ENCODE measurements at regions not wholly inside any gene's neighbourhood (a gene's known extent, or its start where the extent isn't known, plus 50 kb on each side); places are given as distances from the start of the nearest gene placed in this dataset.

DNA sequence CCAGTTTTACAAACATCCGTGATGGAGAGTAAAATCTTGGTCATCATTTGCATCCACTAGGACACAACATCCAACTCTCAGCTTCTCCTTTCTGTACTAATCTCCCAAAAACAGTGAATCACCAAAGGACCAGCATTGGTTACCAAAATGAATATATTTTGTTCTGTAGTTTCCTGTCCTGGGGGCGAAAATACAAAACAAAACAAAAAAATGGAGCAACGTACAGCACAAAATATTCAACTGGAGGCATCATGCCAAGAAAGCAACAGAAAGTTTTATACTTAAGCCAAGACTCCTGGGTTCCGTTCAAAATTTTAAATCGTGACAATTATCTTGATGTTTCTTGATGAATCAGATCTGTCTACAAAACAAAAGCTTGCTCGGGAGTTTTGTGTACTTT is 126.6 kb upstream of the CCDC28A start (continued):
- TF ChIP-seq JAZF1 (CRISPR knock-in tag; IDR thresholded peaks at IDR 0.05) (no peak), PRRX2 (CRISPR knock-in tag; IDR thresholded peaks at IDR 0.05) (no peak), NR2C2 (CRISPR knock-in tag; IDR thresholded peaks at IDR 0.05) (no peak), SOX15 (CRISPR knock-in tag; IDR thresholded peaks at IDR 0.05) (no peak)
- TF ChIP-seq, protein P1, sequence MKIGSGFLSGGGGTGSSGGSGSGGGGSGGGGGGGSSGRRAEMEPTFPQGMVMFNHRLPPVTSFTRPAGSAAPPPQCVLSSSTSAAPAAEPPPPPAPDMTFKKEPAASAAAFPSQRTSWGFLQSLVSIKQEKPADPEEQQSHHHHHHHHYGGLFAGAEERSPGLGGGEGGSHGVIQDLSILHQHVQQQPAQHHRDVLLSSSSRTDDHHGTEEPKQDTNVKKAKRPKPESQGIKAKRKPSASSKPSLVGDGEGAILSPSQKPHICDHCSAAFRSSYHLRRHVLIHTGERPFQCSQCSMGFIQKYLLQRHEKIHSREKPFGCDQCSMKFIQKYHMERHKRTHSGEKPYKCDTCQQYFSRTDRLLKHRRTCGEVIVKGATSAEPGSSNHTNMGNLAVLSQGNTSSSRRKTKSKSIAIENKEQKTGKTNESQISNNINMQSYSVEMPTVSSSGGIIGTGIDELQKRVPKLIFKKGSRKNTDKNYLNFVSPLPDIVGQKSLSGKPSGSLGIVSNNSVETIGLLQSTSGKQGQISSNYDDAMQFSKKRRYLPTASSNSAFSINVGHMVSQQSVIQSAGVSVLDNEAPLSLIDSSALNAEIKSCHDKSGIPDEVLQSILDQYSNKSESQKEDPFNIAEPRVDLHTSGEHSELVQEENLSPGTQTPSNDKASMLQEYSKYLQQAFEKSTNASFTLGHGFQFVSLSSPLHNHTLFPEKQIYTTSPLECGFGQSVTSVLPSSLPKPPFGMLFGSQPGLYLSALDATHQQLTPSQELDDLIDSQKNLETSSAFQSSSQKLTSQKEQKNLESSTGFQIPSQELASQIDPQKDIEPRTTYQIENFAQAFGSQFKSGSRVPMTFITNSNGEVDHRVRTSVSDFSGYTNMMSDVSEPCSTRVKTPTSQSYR (CRISPR knock-in tag; IDR thresholded peaks at IDR 0.05) = no peak
- TF ChIP-seq, protein P2, sequence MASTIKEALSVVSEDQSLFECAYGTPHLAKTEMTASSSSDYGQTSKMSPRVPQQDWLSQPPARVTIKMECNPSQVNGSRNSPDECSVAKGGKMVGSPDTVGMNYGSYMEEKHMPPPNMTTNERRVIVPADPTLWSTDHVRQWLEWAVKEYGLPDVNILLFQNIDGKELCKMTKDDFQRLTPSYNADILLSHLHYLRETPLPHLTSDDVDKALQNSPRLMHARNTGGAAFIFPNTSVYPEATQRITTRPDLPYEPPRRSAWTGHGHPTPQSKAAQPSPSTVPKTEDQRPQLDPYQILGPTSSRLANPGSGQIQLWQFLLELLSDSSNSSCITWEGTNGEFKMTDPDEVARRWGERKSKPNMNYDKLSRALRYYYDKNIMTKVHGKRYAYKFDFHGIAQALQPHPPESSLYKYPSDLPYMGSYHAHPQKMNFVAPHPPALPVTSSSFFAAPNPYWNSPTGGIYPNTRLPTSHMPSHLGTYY (CRISPR knock-in tag; IDR thresholded peaks at IDR 0.05) = no peak

DNA sequence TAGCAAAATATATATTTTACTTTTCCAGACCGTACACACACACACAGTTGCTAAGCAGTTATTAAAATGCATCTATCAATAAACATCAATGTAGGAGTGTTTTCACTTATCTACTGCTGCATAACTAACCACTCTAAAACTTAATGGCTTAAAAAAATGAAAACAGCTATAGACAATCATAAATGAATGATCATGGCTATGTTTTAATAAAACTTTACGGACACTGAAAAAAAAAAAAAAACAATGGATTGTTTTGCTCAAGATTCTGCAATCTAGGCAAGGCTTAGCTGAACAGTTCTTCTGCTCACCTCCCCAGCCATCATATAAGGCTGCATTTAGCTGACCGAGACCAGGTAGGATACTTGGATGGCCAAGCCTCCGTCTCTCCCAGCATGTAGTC is 125.4 kb upstream of the CCDC28A start:
- Mint-ChIP-seq H3K36me3 (no peaks in the 10 kb centered on the region), H3K27me3 (ENCODE audit: low read depth) (no peaks in the 10 kb centered on the region), H3K9me3 (no peaks in the 10 kb centered on the region), H3K27ac (no peak overlapping the region), H3K4me1 (peaks cover 6% of the 10 kb centered on the region), H3K4me3 (no peak overlapping the region)
- TF ChIP-seq, protein P3, sequence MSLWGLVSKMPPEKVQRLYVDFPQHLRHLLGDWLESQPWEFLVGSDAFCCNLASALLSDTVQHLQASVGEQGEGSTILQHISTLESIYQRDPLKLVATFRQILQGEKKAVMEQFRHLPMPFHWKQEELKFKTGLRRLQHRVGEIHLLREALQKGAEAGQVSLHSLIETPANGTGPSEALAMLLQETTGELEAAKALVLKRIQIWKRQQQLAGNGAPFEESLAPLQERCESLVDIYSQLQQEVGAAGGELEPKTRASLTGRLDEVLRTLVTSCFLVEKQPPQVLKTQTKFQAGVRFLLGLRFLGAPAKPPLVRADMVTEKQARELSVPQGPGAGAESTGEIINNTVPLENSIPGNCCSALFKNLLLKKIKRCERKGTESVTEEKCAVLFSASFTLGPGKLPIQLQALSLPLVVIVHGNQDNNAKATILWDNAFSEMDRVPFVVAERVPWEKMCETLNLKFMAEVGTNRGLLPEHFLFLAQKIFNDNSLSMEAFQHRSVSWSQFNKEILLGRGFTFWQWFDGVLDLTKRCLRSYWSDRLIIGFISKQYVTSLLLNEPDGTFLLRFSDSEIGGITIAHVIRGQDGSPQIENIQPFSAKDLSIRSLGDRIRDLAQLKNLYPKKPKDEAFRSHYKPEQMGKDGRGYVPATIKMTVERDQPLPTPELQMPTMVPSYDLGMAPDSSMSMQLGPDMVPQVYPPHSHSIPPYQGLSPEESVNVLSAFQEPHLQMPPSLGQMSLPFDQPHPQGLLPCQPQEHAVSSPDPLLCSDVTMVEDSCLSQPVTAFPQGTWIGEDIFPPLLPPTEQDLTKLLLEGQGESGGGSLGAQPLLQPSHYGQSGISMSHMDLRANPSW (CRISPR knock-in tag; conservative IDR thresholded peaks at IDR 0.05; ENCODE audit: low read depth) = no peak
- TF ChIP-seq, protein P4, sequence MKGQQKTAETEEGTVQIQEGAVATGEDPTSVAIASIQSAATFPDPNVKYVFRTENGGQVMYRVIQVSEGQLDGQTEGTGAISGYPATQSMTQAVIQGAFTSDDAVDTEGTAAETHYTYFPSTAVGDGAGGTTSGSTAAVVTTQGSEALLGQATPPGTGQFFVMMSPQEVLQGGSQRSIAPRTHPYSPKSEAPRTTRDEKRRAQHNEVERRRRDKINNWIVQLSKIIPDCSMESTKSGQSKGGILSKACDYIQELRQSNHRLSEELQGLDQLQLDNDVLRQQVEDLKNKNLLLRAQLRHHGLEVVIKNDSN (CRISPR knock-in tag; IDR thresholded peaks at IDR 0.05) = no peak
- TF ChIP-seq, protein P5, sequence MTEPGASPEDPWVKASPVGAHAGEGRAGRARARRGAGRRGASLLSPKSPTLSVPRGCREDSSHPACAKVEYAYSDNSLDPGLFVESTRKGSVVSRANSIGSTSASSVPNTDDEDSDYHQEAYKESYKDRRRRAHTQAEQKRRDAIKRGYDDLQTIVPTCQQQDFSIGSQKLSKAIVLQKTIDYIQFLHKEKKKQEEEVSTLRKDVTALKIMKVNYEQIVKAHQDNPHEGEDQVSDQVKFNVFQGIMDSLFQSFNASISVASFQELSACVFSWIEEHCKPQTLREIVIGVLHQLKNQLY (CRISPR knock-in tag; IDR thresholded peaks at IDR 0.05) = no peak
- TF ChIP-seq KAT7 (CRISPR knock-in tag; IDR thresholded peaks at IDR 0.05; ENCODE audit: borderline replicate concordance) (no peak), CBFB (CRISPR knock-in tag; IDR thresholded peaks at IDR 0.05; ENCODE audit: low read depth) (no peak), ESRRA (CRISPR knock-in tag; IDR thresholded peaks at IDR 0.05; ENCODE audit: borderline replicate concordance) (no peak), NFATC4 (CRISPR knock-in tag; IDR thresholded peaks at IDR 0.05) (no peak), PRRX2 (CRISPR knock-in tag; IDR thresholded peaks at IDR 0.05) (no peak), NFYB (CRISPR knock-in tag; conservative IDR thresholded peaks at IDR 0.05; ENCODE audit: low read depth) (no peak), HMGA2 (CRISPR knock-in tag; IDR thresholded peaks at IDR 0.05) (no peak)
- TF ChIP-seq, protein P6, sequence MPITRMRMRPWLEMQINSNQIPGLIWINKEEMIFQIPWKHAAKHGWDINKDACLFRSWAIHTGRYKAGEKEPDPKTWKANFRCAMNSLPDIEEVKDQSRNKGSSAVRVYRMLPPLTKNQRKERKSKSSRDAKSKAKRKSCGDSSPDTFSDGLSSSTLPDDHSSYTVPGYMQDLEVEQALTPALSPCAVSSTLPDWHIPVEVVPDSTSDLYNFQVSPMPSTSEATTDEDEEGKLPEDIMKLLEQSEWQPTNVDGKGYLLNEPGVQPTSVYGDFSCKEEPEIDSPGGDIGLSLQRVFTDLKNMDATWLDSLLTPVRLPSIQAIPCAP (CRISPR knock-in tag; IDR thresholded peaks at IDR 0.05) = no peak
- TF ChIP-seq, protein P7, sequence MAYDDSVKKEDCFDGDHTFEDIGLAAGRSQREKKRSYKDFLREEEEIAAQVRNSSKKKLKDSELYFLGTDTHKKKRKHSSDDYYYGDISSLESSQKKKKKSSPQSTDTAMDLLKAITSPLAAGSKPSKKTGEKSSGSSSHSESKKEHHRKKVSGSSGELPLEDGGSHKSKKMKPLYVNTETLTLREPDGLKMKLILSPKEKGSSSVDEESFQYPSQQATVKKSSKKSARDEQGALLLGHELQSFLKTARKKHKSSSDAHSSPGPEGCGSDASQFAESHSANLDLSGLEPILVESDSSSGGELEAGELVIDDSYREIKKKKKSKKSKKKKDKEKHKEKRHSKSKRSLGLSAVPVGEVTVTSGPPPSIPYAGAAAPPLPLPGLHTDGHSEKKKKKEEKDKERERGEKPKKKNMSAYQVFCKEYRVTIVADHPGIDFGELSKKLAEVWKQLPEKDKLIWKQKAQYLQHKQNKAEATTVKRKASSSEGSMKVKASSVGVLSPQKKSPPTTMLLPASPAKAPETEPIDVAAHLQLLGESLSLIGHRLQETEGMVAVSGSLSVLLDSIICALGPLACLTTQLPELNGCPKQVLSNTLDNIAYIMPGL (CRISPR knock-in tag; IDR thresholded peaks at IDR 0.05) = no peak
- TF ChIP-seq, protein P8, sequence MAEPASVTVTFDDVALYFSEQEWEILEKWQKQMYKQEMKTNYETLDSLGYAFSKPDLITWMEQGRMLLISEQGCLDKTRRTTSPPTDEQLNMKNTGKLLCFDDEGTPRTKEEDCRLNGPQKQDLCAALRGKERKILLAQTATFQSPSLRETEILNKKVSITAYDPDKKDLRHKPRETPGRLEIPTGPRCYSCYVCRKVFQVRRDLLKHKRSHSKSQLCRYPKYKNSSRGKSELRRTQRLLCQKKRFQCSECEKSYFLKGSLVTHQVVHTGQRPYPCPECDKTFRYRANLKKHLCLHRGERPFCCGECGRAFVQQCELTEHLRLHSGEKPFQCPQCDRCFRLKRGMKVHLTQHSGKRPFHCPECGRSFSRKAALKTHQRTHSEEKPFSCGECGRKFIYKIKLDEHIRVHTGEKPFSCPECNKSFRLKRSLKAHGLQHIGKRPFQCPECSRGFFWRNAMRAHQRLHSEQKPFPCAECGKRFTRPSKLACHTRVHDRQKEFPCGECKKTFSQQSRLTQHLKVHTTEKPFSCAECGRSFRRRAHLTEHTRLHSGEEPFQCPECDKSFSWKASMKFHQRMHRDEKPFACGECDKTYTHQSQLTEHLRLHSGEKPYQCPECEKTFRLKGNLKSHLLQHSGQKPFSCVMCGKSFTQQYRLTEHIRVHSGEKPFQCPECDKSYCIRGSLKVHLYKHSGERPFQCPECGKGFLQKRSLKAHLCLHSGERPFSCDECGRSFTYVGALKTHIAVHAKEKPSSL (CRISPR knock-in tag; conservative IDR thresholded peaks at IDR 0.05) = no peak
- CTCF ChIA-PET = no interaction called here
- ATAC-seq (no peak), DNase-seq (ENCODE audit: low spot score) (no peak)
- POLR2A ChIA-PET = interaction anchor here (0.6 kb wide), 2 partner anchors 368 to 490 kb away, joined by 3 read pairs; no protein-coding TSS in a partner anchor

Data from WTC11 (cell line).